Mesothelial cell of epicardium (in vitro differentiated cells): ENCODE measurements at regions not wholly inside any gene's neighbourhood (a gene's known extent, or its start where the extent isn't known, plus 50 kb on each side); places are given as distances from the start of the nearest gene placed in this dataset.

Experiments
- DNase-seq, 2 experiments: peaks; one replicate each; pipeline ENCODE4 v3.0.0; 2021; ENCODE audit warnings: low spot score in 2 of 2; ENCODE audit not compliant: unreplicated experiment in 2 of 2
- H3K27ac Mint-ChIP-seq: 2 replicates; pipeline ENCODE4 v1.8.0; 2021; ENCODE audit warnings: mixed read lengths
- H3K27me3 Mint-ChIP-seq: 2 replicates; pipeline ENCODE4 v1.8.0; 2021; ENCODE audit warnings: low read depth, mixed read lengths
- H3K36me3 Mint-ChIP-seq: 2 replicates; pipeline ENCODE4 v1.8.0; 2021; ENCODE audit warnings: mixed read lengths
- H3K4me1 Mint-ChIP-seq: 2 replicates; pipeline ENCODE4 v1.8.0; 2021; ENCODE audit warnings: mixed read lengths
- H3K4me3 Mint-ChIP-seq: 2 replicates; pipeline ENCODE4 v1.8.0; 2021; ENCODE audit warnings: mild to moderate bottlenecking, moderate library complexity, mixed read lengths
- H3K9me3 Mint-ChIP-seq: 2 replicates; pipeline ENCODE4 v1.8.0; 2021; ENCODE audit warnings: mixed read lengths
- TF ChIP-seq, protein P1 (sequence below): fragments of 200-600 bp; sonication (generic); IDR thresholded peaks from one replicate; pipeline ENCODE4 v1.5.0; 2021; ENCODE audit warnings: antibody characterized with exemption; ENCODE audit not compliant: unreplicated experiment

DNA sequence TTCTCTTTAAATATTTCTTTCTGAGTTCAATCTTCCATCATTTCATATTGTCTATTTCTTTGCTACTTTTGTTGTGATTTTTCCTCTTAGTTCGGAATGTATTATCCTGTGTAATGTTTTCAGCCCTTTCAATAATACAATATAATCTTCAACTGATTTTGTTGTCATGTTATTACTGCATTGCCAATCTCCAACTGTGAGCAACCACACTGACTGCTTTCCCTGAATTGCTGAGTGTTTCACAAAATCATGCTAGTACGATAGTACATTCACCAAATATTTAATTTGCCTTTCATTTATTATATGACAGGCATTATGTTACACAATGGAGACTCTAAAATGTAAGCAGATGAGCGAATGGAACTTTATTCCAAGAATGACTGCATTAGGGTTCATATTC is 744.3 kb upstream of the ATXN8OS start:
- TF ChIP-seq, protein P1, sequence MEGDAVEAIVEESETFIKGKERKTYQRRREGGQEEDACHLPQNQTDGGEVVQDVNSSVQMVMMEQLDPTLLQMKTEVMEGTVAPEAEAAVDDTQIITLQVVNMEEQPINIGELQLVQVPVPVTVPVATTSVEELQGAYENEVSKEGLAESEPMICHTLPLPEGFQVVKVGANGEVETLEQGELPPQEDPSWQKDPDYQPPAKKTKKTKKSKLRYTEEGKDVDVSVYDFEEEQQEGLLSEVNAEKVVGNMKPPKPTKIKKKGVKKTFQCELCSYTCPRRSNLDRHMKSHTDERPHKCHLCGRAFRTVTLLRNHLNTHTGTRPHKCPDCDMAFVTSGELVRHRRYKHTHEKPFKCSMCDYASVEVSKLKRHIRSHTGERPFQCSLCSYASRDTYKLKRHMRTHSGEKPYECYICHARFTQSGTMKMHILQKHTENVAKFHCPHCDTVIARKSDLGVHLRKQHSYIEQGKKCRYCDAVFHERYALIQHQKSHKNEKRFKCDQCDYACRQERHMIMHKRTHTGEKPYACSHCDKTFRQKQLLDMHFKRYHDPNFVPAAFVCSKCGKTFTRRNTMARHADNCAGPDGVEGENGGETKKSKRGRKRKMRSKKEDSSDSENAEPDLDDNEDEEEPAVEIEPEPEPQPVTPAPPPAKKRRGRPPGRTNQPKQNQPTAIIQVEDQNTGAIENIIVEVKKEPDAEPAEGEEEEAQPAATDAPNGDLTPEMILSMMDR, result no peak
- Mint-ChIP-seq H3K27ac (no peak overlapping the region), H3K4me3 (no peak overlapping the region), H3K36me3 (no peaks in the 10 kb centered on the region), H3K9me3 (no peaks in the 10 kb centered on the region), H3K27me3 (no peaks in the 10 kb centered on the region), H3K4me1 (peaks cover 7% of the 10 kb centered on the region)
- no peak for DNase-seq

DNA sequence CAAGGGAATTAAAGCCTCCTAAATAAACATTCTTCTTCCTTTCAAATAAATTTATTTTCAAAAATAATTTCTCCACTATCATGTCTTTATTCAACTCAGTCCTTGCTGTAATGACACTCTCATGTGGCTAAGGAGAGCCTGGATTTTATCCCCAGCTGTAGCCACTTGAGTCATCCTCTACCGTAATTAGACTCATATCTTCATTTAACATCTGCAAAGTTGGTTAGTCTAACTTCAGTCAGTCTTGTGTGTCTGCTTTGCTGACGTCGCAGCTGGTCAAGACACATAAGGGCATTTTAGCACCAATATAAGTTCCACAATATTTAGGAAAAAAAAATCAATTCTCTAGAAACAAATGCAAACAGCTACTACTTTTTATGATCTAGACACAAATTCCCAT is 776.4 kb upstream of the ATXN8OS start:
- Mint-ChIP-seq H3K36me3 (no peaks in the 10 kb centered on the region), H3K4me3 (no peak overlapping the region), H3K4me1 (peaks cover 14% of the 10 kb centered on the region), H3K27ac (no peak overlapping the region), H3K9me3 (no peaks in the 10 kb centered on the region), H3K27me3 (no peaks in the 10 kb centered on the region)
- TF ChIP-seq, protein P1, result no peak
- DNase-seq, result no peak

DNA sequence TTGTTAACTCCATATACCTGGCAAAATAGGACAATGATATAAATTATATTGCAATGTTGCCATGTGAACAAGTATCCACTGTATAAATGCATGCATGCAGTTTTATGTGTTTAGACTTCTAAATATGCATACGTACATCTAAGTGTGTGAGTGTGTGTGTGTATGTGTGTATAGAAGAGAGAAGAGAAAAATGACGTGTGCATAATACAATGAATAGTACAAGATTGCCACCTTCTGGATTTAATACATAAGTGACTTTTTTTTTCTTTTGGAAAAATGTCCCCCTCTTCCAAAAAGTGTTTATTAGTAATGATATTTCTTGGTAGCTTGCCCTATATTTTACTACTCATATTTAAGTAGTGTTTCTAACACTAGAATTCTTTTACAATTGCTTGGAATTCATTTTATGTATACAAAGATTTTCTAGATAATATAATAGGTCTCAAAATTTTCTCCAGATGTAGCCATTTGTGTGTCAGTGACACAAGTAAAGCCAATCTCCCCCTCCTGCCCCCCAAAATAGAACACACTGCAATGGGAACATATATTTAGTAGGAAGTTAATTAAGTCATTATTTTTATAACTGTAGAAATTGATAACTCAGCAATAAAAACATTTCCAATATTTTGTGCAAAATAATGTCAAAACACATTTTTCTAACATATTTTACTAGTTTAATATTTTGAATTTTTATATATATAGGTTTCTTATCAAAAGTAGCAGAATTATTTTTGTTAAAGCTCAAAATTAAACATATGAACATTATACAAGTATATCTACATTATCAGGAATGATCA is 783.3 kb upstream of the ATXN8OS start:
- TF ChIP-seq, protein P1, result peak; percentile 49
- Mint-ChIP-seq H3K27ac (no peak overlapping the region), H3K36me3 (no peaks in the 10 kb centered on the region), H3K27me3 (no peaks in the 10 kb centered on the region), H3K4me1 (peaks cover 23% of the 10 kb centered on the region), H3K9me3 (no peaks in the 10 kb centered on the region), H3K4me3 (no peak overlapping the region)
- DNase-seq, result no peak

DNA sequence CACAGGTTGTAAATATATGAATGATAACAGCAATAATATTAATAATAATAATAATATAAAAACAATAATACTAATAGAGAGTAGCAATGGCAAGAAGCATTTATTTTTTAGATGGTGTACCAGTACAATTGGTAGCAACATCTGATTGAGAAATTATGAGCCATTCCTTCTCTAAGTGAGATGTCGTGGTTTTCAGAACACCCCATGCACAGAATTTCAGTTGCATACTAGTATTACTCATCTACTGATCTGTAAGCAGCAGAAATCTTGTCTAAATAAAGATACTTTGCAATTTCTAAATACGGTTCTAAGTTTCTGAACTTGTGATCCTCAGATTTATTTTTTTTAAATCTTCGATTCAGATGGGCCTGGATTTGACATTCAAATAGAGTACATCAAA is 788.0 kb upstream of the ATXN8OS start:
- Mint-ChIP-seq H3K9me3 (no peaks in the 10 kb centered on the region), H3K36me3 (no peaks in the 10 kb centered on the region), H3K4me3 (no peak overlapping the region), H3K4me1 (peaks cover 13% of the 10 kb centered on the region), H3K27ac (no peak overlapping the region), H3K27me3 (no peaks in the 10 kb centered on the region)
- DNase-seq, result no peak
- TF ChIP-seq, protein P1, result no peak

DNA sequence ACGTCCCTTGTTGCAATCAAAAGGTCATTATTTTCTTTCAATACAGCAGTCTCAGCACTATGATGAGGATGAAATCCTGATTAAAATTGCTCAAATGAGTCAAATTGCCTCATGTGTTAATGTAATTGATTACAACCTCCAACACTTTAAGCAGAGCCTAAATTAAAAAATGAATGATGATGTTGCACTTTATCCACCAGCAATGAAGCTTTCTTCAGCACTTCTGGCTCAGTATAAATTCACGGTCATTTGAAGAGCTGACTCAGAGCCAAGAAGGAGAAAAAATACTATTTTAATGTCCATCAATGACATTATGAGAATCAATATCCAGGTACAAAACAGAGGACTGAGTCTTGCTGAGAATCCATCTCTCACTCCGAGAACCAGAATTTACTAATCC is 792.6 kb upstream of the ATXN8OS start:
- Mint-ChIP-seq H3K36me3 (no peaks in the 10 kb centered on the region), H3K4me1 (peaks cover 3% of the 10 kb centered on the region), H3K9me3 (peaks cover 4% of the 10 kb centered on the region), H3K27me3 (no peaks in the 10 kb centered on the region), H3K4me3 (no peak overlapping the region), H3K27ac (no peak overlapping the region)
- no peak for DNase-seq
- TF ChIP-seq, protein P1, result no peak

DNA sequence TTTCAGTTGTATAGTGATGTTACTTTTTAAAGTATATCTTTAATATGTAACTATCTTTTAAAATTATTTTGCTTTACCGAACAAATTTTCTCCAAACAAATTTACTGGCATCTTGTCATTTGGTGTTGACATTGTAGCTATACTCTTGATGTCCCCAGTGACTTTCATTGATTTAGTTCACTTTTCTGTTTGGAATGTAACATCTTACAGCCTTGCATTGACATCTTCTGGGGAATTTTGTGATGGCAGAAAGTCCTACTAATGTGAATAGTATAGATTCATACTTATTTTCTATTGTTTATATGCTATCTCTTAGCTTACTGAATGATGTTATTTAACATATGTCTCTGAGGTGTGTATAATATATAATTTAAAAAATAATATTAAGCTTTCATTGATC is 800.9 kb upstream of the ATXN8OS start:
- Mint-ChIP-seq H3K4me3 (no peak overlapping the region), H3K9me3 (peaks cover 4% of the 10 kb centered on the region), H3K4me1 (no peaks in the 10 kb centered on the region), H3K27ac (no peak overlapping the region), H3K27me3 (no peaks in the 10 kb centered on the region), H3K36me3 (no peaks in the 10 kb centered on the region)
- DNase-seq, result no peak
- TF ChIP-seq, protein P1, result no peak
